Endothelial cell of umbilical vein (primary cell): ENCODE measurements at regions not wholly inside any gene's neighbourhood (a gene's known extent, or its start where the extent isn't known, plus 50 kb on each side); places are given as distances from the start of the nearest gene placed in this dataset.

Source experiments
- BruUV-seq: library from RNA; stranded (reverse); fragments of 400-500 nt; replicated peaks from 2 replicates; lab custom pipeline; 2021; lab: Mats Ljungman, UMichigan
- CTCF ChIA-PET: fragments of 300-600, 350-600 bp; sonication (Branson Sonifier 250); formaldehyde crosslinking; loops from one replicate; lab custom pipeline; 2021; ENCODE audit warnings: antibody characterized with exemption, inconsistent platforms; lab: Charles Lee
- POLR2A ChIA-PET: fragments of 300-600, 350-600 bp; sonication (Branson Sonifier 250); formaldehyde crosslinking; loops from one replicate; lab custom pipeline; 2021; ENCODE audit warnings: antibody characterized with exemption, inconsistent platforms; lab: Charles Lee
- DNase-seq: peaks from one replicate; pipeline ENCODE4 v3.0.0-alpha.2; 2011; ENCODE audit warnings: low read depth, low spot score
- FAIRE-seq: peaks from 2 replicates; lab custom pipeline; 2011; peaks lifted over from hg19 to GRCh38; lab: Jason Lieb, UNC
- H2AFZ ChIP-seq: 2 replicates; pipeline ENCODE4 v1.6.0; 2012; ENCODE audit warnings: low read depth, low read length, control low read depth, inconsistent platforms
- H3K27ac ChIP-seq: 2 replicates; pipeline ENCODE4 v1.5.1; 2011; ENCODE audit warnings: low read depth, mild to moderate bottlenecking, control low read depth, low read length, moderate library complexity; ENCODE audit not compliant: insufficient read depth
- H3K27me3 ChIP-seq, 2 experiments: 2 replicates each; pipeline versions ENCODE4 v1.6.0 to v1.6.1; 2011; ENCODE audit warnings: low read length in 2 of 2, mixed read lengths in 1 of 2; ENCODE audit not compliant: control insufficient read depth in 2 of 2, insufficient read depth in 2 of 2
- H3K36me3 ChIP-seq, 2 experiments: 2 replicates in 1 of 2; 3 replicates in 1 of 2; pipeline ENCODE4 v1.5.1; 2011; ENCODE audit warnings: low read length in 2 of 2, mild to moderate bottlenecking in 1 of 2, moderate library complexity in 1 of 2; ENCODE audit not compliant: control insufficient read depth in 2 of 2, insufficient read depth in 2 of 2; ENCODE audit errors: extremely low read depth in 1 of 2
- H3K4me1 ChIP-seq: 3 replicates; pipeline ENCODE4 v1.5.1; 2011; ENCODE audit warnings: mild to moderate bottlenecking, low read length; ENCODE audit not compliant: control insufficient read depth, insufficient read depth; ENCODE audit errors: extremely low read depth
- H3K4me2 ChIP-seq: 2 replicates; pipeline ENCODE4 v1.6.1; 2011; ENCODE audit warnings: low read length, control low read depth, mixed read lengths; ENCODE audit not compliant: insufficient read depth
- H3K4me3 ChIP-seq, 3 experiments: fragments of 200-600 bp in 1 of 3; sonication (generic), shearing (Covaris generic) in 1 of 3; replicated peaks in 1 of 3; 2 replicates each; pipeline ENCODE4 v1.5.1; 2011 to 2016; ENCODE audit warnings: control low read depth in 3 of 3, low read length in 3 of 3, mild to moderate bottlenecking in 2 of 3, inconsistent platforms in 1 of 3, low read depth in 1 of 3, moderate library complexity in 1 of 3; ENCODE audit not compliant: insufficient read depth in 1 of 3
- H3K79me2 ChIP-seq: 2 replicates; pipeline ENCODE4 v1.6.0; 2012; ENCODE audit warnings: low read length, inconsistent platforms; ENCODE audit not compliant: control insufficient read depth, insufficient read depth
- H3K9ac ChIP-seq: replicated peaks from 2 replicates; pipeline ENCODE3; 2011; ENCODE audit warnings: low read length, control low read depth; ENCODE audit not compliant: insufficient read depth; ENCODE audit errors: extremely low read depth
- H3K9me1 ChIP-seq: replicated peaks from 3 replicates; pipeline ENCODE4 v1.6.0; 2011; ENCODE audit warnings: mild to moderate bottlenecking, low read length; ENCODE audit not compliant: control insufficient read depth, insufficient read depth; ENCODE audit errors: extremely low read depth
- H3K9me3 ChIP-seq: replicated peaks from 2 replicates; pipeline ENCODE4 v1.5.1; 2012; ENCODE audit warnings: low read length, inconsistent platforms; ENCODE audit not compliant: control insufficient read depth, insufficient read depth
- H4K20me1 ChIP-seq: replicated peaks from 2 replicates; pipeline ENCODE3; 2011; ENCODE audit warnings: mild to moderate bottlenecking, low read length; ENCODE audit not compliant: control insufficient read depth, insufficient read depth; ENCODE audit errors: extremely low read depth
- EZH2 ChIP-seq: IDR thresholded peaks from 2 replicates; pipeline ENCODE4 v1.6.1; 2012; ENCODE audit warnings: borderline replicate concordance, low read depth, mild to moderate bottlenecking, moderate library complexity, low read length, inconsistent platforms; ENCODE audit not compliant: severe bottlenecking
- FOS ChIP-seq: IDR thresholded peaks from 2 replicates; pipeline ENCODE4 v1.6.1; 2011; ENCODE audit warnings: mild to moderate bottlenecking, low read length, moderate library complexity, borderline replicate concordance; ENCODE audit not compliant: insufficient read depth
- GATA2 ChIP-seq: IDR thresholded peaks from 2 replicates; pipeline ENCODE4 v1.7.0; 2011; ENCODE audit warnings: low read depth, mild to moderate bottlenecking, moderate library complexity, mixed read lengths, low read length; ENCODE audit not compliant: insufficient read length, insufficient read depth
- JUN ChIP-seq: IDR thresholded peaks from 2 replicates; pipeline ENCODE4 v1.6.1; 2011; ENCODE audit warnings: borderline replicate concordance, low read depth; ENCODE audit not compliant: insufficient read length, insufficient read depth
- MYC ChIP-seq: IDR thresholded peaks from one replicate; pipeline ENCODE4 v1.6.1; 2011; ENCODE audit warnings: mild to moderate bottlenecking, low read depth, low read length
- POLR2A ChIP-seq: IDR thresholded peaks from 2 replicates; pipeline ENCODE4 v1.6.1; 2012; ENCODE audit warnings: low read depth, mild to moderate bottlenecking, control low read depth, low read length
- POLR2AphosphoS5 ChIP-seq: IDR thresholded peaks from 2 replicates; pipeline ENCODE4 v1.6.1; 2012; ENCODE audit warnings: low read depth, mild to moderate bottlenecking, control low read depth, low read length, moderate library complexity; ENCODE audit not compliant: insufficient read depth
- dilution Hi-C: fragments of 300-500 bp; cut with MboI; formaldehyde crosslinking; loops from one replicate; pipeline ENCODE4 v1.15.0; 2019; ENCODE audit warnings: low sequenced_read_pairs; ENCODE audit not compliant: extremely low pct_ligation_motif_present
- intact Hi-C: fragments of 100-400 bp; cut with micrococcal nuclease; formaldehyde crosslinking; loops from one replicate; pipeline ENCODE4 v1.10.0; 2022
- TF ChIP-seq, protein P1 (sequence below): IDR thresholded peaks from 2 replicates; pipeline ENCODE4 v1.6.1; 2011; ENCODE audit not compliant: insufficient read depth, insufficient read length
- TF ChIP-seq, protein P2 (sequence below), 2 donors: IDR thresholded peaks; 1 replicate in 1 of 2; 2 replicates in 1 of 2; pipeline ENCODE4 v1.5.1; 2011; ENCODE audit warnings: low read length in 2 of 2, mild to moderate bottlenecking in 2 of 2, moderate library complexity in 2 of 2, control low read depth in 1 of 2, inconsistent platforms in 1 of 2, low read depth in 1 of 2; ENCODE audit not compliant: insufficient read depth in 1 of 2; ENCODE audit errors: extremely low read depth in 1 of 2

DNA sequence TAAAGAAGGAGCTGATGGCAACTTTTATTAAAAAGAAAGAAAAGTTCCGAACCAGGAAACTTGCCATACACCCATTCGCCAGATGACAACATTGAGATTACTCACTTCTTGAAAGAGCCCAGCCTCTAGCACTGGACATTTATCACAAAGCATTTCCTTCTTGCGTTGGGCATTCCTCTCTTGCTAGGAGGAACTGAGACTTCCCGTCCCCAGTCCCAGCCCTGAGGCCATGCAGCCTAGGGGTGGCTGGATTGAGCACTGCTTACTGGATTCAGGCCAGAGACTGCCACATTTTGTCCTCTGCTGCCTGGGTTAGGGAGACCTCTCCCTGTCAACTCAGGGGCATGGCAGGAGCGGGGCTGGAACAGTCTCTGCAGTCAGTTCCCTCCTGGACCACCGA lies 80.1 kb downstream of the SDC1 start:
- ChIA-PET POLR2A (no interaction called here), CTCF (interaction anchor here (1.5 kb wide), 1 partner anchor 17 kb away, joined by 3 read pairs; no protein-coding TSS in a partner anchor)
- no TSS peak for BruUV-seq
- dilution Hi-C loops (no loop called here), intact Hi-C loops (no loop called here)
- TF ChIP-seq GATA2 (no peak), MYC (no peak), POLR2AphosphoS5 (no peak), FOS (no peak), EZH2 (no peak), JUN (no peak), POLR2A (no peak)
- TF ChIP-seq, protein P1, sequence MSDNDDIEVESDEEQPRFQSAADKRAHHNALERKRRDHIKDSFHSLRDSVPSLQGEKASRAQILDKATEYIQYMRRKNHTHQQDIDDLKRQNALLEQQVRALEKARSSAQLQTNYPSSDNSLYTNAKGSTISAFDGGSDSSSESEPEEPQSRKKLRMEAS = no peak
- TF ChIP-seq, protein P2, sequence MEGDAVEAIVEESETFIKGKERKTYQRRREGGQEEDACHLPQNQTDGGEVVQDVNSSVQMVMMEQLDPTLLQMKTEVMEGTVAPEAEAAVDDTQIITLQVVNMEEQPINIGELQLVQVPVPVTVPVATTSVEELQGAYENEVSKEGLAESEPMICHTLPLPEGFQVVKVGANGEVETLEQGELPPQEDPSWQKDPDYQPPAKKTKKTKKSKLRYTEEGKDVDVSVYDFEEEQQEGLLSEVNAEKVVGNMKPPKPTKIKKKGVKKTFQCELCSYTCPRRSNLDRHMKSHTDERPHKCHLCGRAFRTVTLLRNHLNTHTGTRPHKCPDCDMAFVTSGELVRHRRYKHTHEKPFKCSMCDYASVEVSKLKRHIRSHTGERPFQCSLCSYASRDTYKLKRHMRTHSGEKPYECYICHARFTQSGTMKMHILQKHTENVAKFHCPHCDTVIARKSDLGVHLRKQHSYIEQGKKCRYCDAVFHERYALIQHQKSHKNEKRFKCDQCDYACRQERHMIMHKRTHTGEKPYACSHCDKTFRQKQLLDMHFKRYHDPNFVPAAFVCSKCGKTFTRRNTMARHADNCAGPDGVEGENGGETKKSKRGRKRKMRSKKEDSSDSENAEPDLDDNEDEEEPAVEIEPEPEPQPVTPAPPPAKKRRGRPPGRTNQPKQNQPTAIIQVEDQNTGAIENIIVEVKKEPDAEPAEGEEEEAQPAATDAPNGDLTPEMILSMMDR (IDR thresholded peaks at IDR 0.05; ENCODE audit: extremely low read depth in 1 of 2, insufficient read depth in 1 of 2, low read depth in 1 of 2, low read length in 2 of 2) = no peak
- Histone ChIP-seq H4K20me1 (no peaks in the 10 kb centered on the region), H3K79me2 (no peaks in the 10 kb centered on the region), H3K27ac (no peak overlapping the region), H3K4me2 (no peak overlapping the region), H3K9me1 (no peaks in the 10 kb centered on the region), H2AFZ (no peak overlapping the region), H3K4me1 (peaks cover 32% of the 10 kb centered on the region), H3K4me3 (no peak overlapping the region), H3K9ac (no peak overlapping the region), H3K36me3 (no peaks in the 10 kb centered on the region), H3K27me3 (no peaks in the 10 kb centered on the region), H3K9me3 (no peaks in the 10 kb centered on the region)
- FAIRE-seq = no peak
- no peak for DNase-seq
